ENCODE measurements at regions not wholly inside any gene's neighbourhood (a gene's known extent, or its start where the extent isn't known, plus 50 kb on each side); places are given as distances from the start of the nearest gene placed in this dataset.

DNA sequence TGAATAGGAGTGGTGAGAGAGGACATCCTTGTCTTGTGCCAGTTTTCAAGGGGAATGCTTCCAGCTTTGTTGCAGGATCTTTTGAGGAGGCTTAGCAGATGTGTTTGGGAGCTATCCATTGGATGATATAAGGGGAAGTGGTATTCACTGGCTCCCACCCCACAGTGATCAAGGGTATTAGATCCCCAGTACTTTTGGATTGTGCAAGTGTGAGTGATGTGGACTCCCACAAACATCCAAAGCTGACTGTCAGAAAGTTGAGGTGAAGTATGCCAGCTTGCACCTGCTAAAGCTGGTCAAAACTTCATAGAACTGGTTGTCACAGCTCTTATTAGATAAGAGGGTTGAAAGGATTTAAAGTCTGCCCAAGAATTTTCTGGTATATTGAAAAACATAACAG lies 110.1 kb upstream of the BTG1 start:
- H3K27ac ChIP-seq = no peak overlapping the region
- TF ChIP-seq, protein P1, sequence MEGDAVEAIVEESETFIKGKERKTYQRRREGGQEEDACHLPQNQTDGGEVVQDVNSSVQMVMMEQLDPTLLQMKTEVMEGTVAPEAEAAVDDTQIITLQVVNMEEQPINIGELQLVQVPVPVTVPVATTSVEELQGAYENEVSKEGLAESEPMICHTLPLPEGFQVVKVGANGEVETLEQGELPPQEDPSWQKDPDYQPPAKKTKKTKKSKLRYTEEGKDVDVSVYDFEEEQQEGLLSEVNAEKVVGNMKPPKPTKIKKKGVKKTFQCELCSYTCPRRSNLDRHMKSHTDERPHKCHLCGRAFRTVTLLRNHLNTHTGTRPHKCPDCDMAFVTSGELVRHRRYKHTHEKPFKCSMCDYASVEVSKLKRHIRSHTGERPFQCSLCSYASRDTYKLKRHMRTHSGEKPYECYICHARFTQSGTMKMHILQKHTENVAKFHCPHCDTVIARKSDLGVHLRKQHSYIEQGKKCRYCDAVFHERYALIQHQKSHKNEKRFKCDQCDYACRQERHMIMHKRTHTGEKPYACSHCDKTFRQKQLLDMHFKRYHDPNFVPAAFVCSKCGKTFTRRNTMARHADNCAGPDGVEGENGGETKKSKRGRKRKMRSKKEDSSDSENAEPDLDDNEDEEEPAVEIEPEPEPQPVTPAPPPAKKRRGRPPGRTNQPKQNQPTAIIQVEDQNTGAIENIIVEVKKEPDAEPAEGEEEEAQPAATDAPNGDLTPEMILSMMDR (IDR thresholded peaks at IDR 0.05) = no peak
- no peaks in the 10 kb centered on the region for H3K9me3 ChIP-seq
- intact Hi-C loops (cut with DNase I; ENCODE audit: low total_unique reads) = no loop called here
- no peak overlapping the region for H3K4me3 ChIP-seq
- no peaks in the 10 kb centered on the region for H3K4me1 ChIP-seq
- DNase-seq = no peak
- H3K36me3 ChIP-seq = no peaks in the 10 kb centered on the region
- no peaks in the 10 kb centered on the region for H3K27me3 ChIP-seq

DNA sequence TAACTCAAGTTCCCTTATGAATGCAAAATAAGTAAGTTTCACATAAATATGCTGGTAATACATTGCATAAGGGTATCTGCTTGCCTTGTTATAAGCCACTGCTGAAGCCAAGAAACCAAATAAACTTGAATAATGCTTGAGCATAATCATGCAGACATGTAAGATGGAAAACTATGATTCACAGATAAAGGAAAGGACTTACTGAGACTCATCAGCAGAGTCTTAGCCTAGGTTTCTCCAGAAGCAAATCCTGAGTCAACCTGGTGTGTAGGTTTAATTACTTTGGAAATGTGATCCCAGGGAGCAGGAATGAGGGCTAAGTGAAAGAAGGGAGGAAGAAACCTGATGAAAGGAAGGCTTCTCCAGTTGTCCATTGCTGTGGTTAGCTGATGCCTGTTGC lies 107.7 kb upstream of the BTG1 start:
- Histone ChIP-seq H3K36me3 (no peaks in the 10 kb centered on the region), H3K9me3 (no peaks in the 10 kb centered on the region), H3K4me3 (no peak overlapping the region), H3K27me3 (no peaks in the 10 kb centered on the region), H3K4me1 (no peaks in the 10 kb centered on the region), H3K27ac (no peak overlapping the region)
- intact Hi-C loops (cut with DNase I; ENCODE audit: low total_unique reads) = no loop called here
- no peak for DNase-seq
- TF ChIP-seq, protein P1 (IDR thresholded peaks at IDR 0.05) = no peak

DNA sequence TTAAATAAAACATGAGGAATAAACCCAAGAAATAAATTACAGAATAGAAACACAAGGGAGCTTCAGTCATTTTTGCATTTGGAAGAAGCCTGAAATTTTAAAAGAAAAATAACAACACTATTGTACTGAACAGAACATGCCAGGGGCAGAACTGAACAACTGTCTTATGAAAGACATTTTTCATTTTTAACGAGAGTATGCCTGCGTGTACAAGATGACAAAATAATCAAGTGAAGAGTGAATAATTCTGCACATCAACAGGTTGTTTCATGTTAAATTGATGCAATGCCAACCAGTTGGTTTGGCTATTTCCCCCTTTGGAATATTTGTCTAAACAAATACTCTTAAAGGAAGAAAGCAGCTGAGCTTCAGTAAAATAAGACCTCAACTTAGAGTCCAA lies 103.3 kb upstream of the BTG1 start:
- no peak for DNase-seq
- H3K4me3 ChIP-seq = no peak overlapping the region
- H3K4me1 ChIP-seq = peaks cover 0 to 8% (median 3%) of the 10 kb centered on the region in 4 donors
- no peak overlapping the region for H3K27ac ChIP-seq
- no peaks in the 10 kb centered on the region for H3K9me3 ChIP-seq
- TF ChIP-seq, protein P1 (IDR thresholded peaks at IDR 0.05) = no peak
- H3K27me3 ChIP-seq = no peaks in the 10 kb centered on the region
- H3K36me3 ChIP-seq = no peaks in the 10 kb centered on the region
- intact Hi-C loops (cut with DNase I; ENCODE audit: low total_unique reads) = no loop called here

DNA sequence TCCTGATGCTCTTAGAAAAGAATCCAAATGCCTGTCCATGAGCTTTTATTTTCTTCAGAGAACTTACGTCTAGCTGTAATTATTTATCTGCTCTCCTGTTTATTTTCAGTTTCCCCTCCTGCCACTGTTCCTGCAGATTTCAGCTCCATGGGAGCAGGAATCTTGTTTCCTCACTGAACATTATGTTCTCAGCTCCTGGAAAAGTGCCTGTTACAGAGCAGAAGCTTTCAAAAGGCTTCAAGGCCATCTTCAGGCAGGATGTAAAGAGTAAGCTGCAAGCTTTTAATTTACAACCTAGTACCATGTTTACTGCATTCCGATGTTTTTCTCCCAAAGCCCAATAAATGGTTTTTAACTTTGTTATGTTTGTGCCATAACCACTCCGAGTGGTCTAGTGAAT lies 98.4 kb upstream of the BTG1 start:
- no peaks in the 10 kb centered on the region for H3K36me3 ChIP-seq
- H3K4me3 ChIP-seq = peak overlapping the region in 1 of 2 donors; percentile 10
- peak in 1 of 2 donors; percentile 40 for DNase-seq
- intact Hi-C loops (cut with DNase I; ENCODE audit: low total_unique reads) = loop anchor here (5.0 kb wide), 1 partner anchor 97 kb away; the partner anchor contains the start of gene BTG1
- no peaks in the 10 kb centered on the region for H3K9me3 ChIP-seq
- peak overlapping the region; percentile 32 to 60 for H3K27ac ChIP-seq
- H3K4me1 ChIP-seq = peaks cover 0 to 13% (median 10%) of the 10 kb centered on the region in 4 donors
- no peaks in the 10 kb centered on the region for H3K27me3 ChIP-seq
- TF ChIP-seq, protein P1 (IDR thresholded peaks at IDR 0.05) = peak; percentile 28 to 29

DNA sequence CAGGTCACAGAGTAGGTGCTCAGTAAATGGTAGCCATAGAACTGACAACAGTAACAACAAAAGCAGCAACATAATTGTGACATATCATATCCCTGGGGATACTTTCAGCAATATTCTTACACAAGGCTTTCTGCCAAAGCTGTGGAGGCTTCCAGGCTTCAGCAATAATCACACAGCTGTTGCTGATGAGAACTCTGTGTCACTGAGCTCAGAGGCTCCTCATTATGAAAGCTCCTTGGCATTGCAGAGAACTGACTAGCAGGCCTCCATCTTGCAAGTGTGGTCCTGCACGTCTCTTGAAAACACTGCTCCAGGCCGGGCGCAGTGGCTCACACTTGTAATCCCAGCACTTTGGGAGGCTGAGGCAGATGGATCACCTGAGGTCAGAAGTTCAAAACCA lies 97.3 kb upstream of the BTG1 start:
- no peaks in the 10 kb centered on the region for H3K27me3 ChIP-seq
- TF ChIP-seq, protein P1 (IDR thresholded peaks at IDR 0.05) = no peak
- H3K27ac ChIP-seq = no peak overlapping the region
- intact Hi-C loops (cut with DNase I; ENCODE audit: low total_unique reads) = loop anchor here (5.0 kb wide), 1 partner anchor 96 kb away; the partner anchor contains the start of gene BTG1
- H3K36me3 ChIP-seq = no peaks in the 10 kb centered on the region
- no peaks in the 10 kb centered on the region for H3K9me3 ChIP-seq
- H3K4me1 ChIP-seq = peaks cover 0 to 13% (median 10%) of the 10 kb centered on the region in 4 donors
- H3K4me3 ChIP-seq = no peak overlapping the region
- no peak for DNase-seq
